Endothelial cell of umbilical vein (primary cell): ENCODE measurements at regions not wholly inside any gene's neighbourhood (a gene's known extent, or its start where the extent isn't known, plus 50 kb on each side); places are given as distances from the start of the nearest gene placed in this dataset.

Experiments used
- BruUV-seq: library from RNA; stranded (reverse); fragments of 400-500 nt; replicated peaks from 2 replicates; lab custom pipeline; 2021; lab: Mats Ljungman, UMichigan
- CTCF ChIA-PET: fragments of 300-600, 350-600 bp; sonication (Branson Sonifier 250); formaldehyde crosslinking; loops from one replicate; lab custom pipeline; 2021; ENCODE audit warnings: antibody characterized with exemption, inconsistent platforms; lab: Charles Lee
- POLR2A ChIA-PET: fragments of 300-600, 350-600 bp; sonication (Branson Sonifier 250); formaldehyde crosslinking; loops from one replicate; lab custom pipeline; 2021; ENCODE audit warnings: antibody characterized with exemption, inconsistent platforms; lab: Charles Lee
- DNase-seq: peaks from one replicate; pipeline ENCODE4 v3.0.0-alpha.2; 2011; ENCODE audit warnings: low read depth, low spot score
- FAIRE-seq: peaks from 2 replicates; lab custom pipeline; 2011; peaks lifted over from hg19 to GRCh38; lab: Jason Lieb, UNC
- H2AFZ ChIP-seq: 2 replicates; pipeline ENCODE4 v1.6.0; 2012; ENCODE audit warnings: low read depth, low read length, control low read depth, inconsistent platforms
- H3K27ac ChIP-seq: 2 replicates; pipeline ENCODE4 v1.5.1; 2011; ENCODE audit warnings: low read depth, mild to moderate bottlenecking, control low read depth, low read length, moderate library complexity; ENCODE audit not compliant: insufficient read depth
- H3K27me3 ChIP-seq, 2 experiments: 2 replicates each; pipeline versions ENCODE4 v1.6.0 to v1.6.1; 2011; ENCODE audit warnings: low read length in 2 of 2, mixed read lengths in 1 of 2; ENCODE audit not compliant: control insufficient read depth in 2 of 2, insufficient read depth in 2 of 2
- H3K36me3 ChIP-seq, 2 experiments: 2 replicates in 1 of 2; 3 replicates in 1 of 2; pipeline ENCODE4 v1.5.1; 2011; ENCODE audit warnings: low read length in 2 of 2, mild to moderate bottlenecking in 1 of 2, moderate library complexity in 1 of 2; ENCODE audit not compliant: control insufficient read depth in 2 of 2, insufficient read depth in 2 of 2; ENCODE audit errors: extremely low read depth in 1 of 2
- H3K4me1 ChIP-seq: 3 replicates; pipeline ENCODE4 v1.5.1; 2011; ENCODE audit warnings: mild to moderate bottlenecking, low read length; ENCODE audit not compliant: control insufficient read depth, insufficient read depth; ENCODE audit errors: extremely low read depth
- H3K4me2 ChIP-seq: 2 replicates; pipeline ENCODE4 v1.6.1; 2011; ENCODE audit warnings: low read length, control low read depth, mixed read lengths; ENCODE audit not compliant: insufficient read depth
- H3K4me3 ChIP-seq, 3 experiments: fragments of 200-600 bp in 1 of 3; sonication (generic), shearing (Covaris generic) in 1 of 3; replicated peaks in 1 of 3; 2 replicates each; pipeline ENCODE4 v1.5.1; 2011 to 2016; ENCODE audit warnings: control low read depth in 3 of 3, low read length in 3 of 3, mild to moderate bottlenecking in 2 of 3, inconsistent platforms in 1 of 3, low read depth in 1 of 3, moderate library complexity in 1 of 3; ENCODE audit not compliant: insufficient read depth in 1 of 3
- H3K79me2 ChIP-seq: 2 replicates; pipeline ENCODE4 v1.6.0; 2012; ENCODE audit warnings: low read length, inconsistent platforms; ENCODE audit not compliant: control insufficient read depth, insufficient read depth
- H3K9ac ChIP-seq: replicated peaks from 2 replicates; pipeline ENCODE3; 2011; ENCODE audit warnings: low read length, control low read depth; ENCODE audit not compliant: insufficient read depth; ENCODE audit errors: extremely low read depth
- H3K9me1 ChIP-seq: replicated peaks from 3 replicates; pipeline ENCODE4 v1.6.0; 2011; ENCODE audit warnings: mild to moderate bottlenecking, low read length; ENCODE audit not compliant: control insufficient read depth, insufficient read depth; ENCODE audit errors: extremely low read depth
- H3K9me3 ChIP-seq: replicated peaks from 2 replicates; pipeline ENCODE4 v1.5.1; 2012; ENCODE audit warnings: low read length, inconsistent platforms; ENCODE audit not compliant: control insufficient read depth, insufficient read depth
- H4K20me1 ChIP-seq: replicated peaks from 2 replicates; pipeline ENCODE3; 2011; ENCODE audit warnings: mild to moderate bottlenecking, low read length; ENCODE audit not compliant: control insufficient read depth, insufficient read depth; ENCODE audit errors: extremely low read depth
- EZH2 ChIP-seq: IDR thresholded peaks from 2 replicates; pipeline ENCODE4 v1.6.1; 2012; ENCODE audit warnings: borderline replicate concordance, low read depth, mild to moderate bottlenecking, moderate library complexity, low read length, inconsistent platforms; ENCODE audit not compliant: severe bottlenecking
- FOS ChIP-seq: IDR thresholded peaks from 2 replicates; pipeline ENCODE4 v1.6.1; 2011; ENCODE audit warnings: mild to moderate bottlenecking, low read length, moderate library complexity, borderline replicate concordance; ENCODE audit not compliant: insufficient read depth
- GATA2 ChIP-seq: IDR thresholded peaks from 2 replicates; pipeline ENCODE4 v1.7.0; 2011; ENCODE audit warnings: low read depth, mild to moderate bottlenecking, moderate library complexity, mixed read lengths, low read length; ENCODE audit not compliant: insufficient read length, insufficient read depth
- JUN ChIP-seq: IDR thresholded peaks from 2 replicates; pipeline ENCODE4 v1.6.1; 2011; ENCODE audit warnings: borderline replicate concordance, low read depth; ENCODE audit not compliant: insufficient read length, insufficient read depth
- MYC ChIP-seq: IDR thresholded peaks from one replicate; pipeline ENCODE4 v1.6.1; 2011; ENCODE audit warnings: mild to moderate bottlenecking, low read depth, low read length
- POLR2A ChIP-seq: IDR thresholded peaks from 2 replicates; pipeline ENCODE4 v1.6.1; 2012; ENCODE audit warnings: low read depth, mild to moderate bottlenecking, control low read depth, low read length
- POLR2AphosphoS5 ChIP-seq: IDR thresholded peaks from 2 replicates; pipeline ENCODE4 v1.6.1; 2012; ENCODE audit warnings: low read depth, mild to moderate bottlenecking, control low read depth, low read length, moderate library complexity; ENCODE audit not compliant: insufficient read depth
- dilution Hi-C: fragments of 300-500 bp; cut with MboI; formaldehyde crosslinking; loops from one replicate; pipeline ENCODE4 v1.15.0; 2019; ENCODE audit warnings: low sequenced_read_pairs; ENCODE audit not compliant: extremely low pct_ligation_motif_present
- intact Hi-C: fragments of 100-400 bp; cut with micrococcal nuclease; formaldehyde crosslinking; loops from one replicate; pipeline ENCODE4 v1.10.0; 2022
- TF ChIP-seq, protein P1 (sequence below), 2 donors: IDR thresholded peaks; 1 replicate in 1 of 2; 2 replicates in 1 of 2; pipeline ENCODE4 v1.5.1; 2011; ENCODE audit warnings: low read length in 2 of 2, mild to moderate bottlenecking in 2 of 2, moderate library complexity in 2 of 2, control low read depth in 1 of 2, inconsistent platforms in 1 of 2, low read depth in 1 of 2; ENCODE audit not compliant: insufficient read depth in 1 of 2; ENCODE audit errors: extremely low read depth in 1 of 2
- TF ChIP-seq, protein P2 (sequence below): IDR thresholded peaks from 2 replicates; pipeline ENCODE4 v1.6.1; 2011; ENCODE audit not compliant: insufficient read depth, insufficient read length

DNA sequence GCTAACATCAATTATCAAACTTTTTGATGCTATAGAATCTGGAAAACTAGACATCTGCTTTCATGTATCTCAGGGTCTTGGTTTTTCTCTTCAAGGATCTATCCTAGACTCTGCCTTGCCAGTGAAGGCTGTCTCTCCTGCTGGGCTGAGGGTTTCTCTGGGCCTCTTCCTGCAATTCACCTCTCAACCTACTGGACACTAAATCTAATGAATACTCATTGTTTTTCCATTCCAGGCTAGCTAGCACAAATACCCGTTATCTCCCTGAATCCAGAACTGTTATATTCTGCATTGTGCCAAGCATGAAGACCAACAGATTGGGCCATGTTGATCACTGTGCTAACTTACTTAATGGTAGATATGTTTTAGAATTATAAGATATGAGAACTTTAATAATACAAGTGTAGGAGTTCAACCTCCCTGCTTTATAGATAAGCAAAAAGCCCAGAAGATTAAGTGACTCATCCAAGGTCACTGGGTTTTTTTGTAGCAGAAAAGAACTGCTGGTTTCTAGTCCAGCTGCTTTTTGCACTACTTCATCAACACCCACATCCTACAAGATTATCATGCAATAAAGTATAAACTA is 56.5 kb upstream of the RNF38 start:
- Histone ChIP-seq H3K4me1 (peaks cover 13% of the 10 kb centered on the region), H4K20me1 (no peaks in the 10 kb centered on the region), H3K9ac (no peak overlapping the region), H3K9me3 (no peaks in the 10 kb centered on the region), H3K4me3 (no peak overlapping the region), H2AFZ (no peak overlapping the region), H3K27me3 (no peaks in the 10 kb centered on the region), H3K9me1 (no peaks in the 10 kb centered on the region), H3K36me3 (no peaks in the 10 kb centered on the region), H3K79me2 (peaks cover 39% of the 10 kb centered on the region), H3K27ac (no peak overlapping the region), H3K4me2 (peak overlapping the region; percentile 10)
- POLR2A ChIA-PET, result interaction anchor here (1.3 kb wide), 1 partner anchor 31 kb away, joined by 3 read pairs; no protein-coding TSS in a partner anchor
- dilution Hi-C loops (no loop called here), intact Hi-C loops (no loop called here)
- CTCF ChIA-PET, result interaction anchor here (0.5 to 2.3 kb wide), 7 partner anchors 20 to 100 kb away, joined by 3 to 11 read pairs (median 4); no protein-coding TSS in a partner anchor
- TF ChIP-seq GATA2 (peak; percentile 15), FOS (peak; percentile 48)
- TF ChIP-seq, protein P1, sequence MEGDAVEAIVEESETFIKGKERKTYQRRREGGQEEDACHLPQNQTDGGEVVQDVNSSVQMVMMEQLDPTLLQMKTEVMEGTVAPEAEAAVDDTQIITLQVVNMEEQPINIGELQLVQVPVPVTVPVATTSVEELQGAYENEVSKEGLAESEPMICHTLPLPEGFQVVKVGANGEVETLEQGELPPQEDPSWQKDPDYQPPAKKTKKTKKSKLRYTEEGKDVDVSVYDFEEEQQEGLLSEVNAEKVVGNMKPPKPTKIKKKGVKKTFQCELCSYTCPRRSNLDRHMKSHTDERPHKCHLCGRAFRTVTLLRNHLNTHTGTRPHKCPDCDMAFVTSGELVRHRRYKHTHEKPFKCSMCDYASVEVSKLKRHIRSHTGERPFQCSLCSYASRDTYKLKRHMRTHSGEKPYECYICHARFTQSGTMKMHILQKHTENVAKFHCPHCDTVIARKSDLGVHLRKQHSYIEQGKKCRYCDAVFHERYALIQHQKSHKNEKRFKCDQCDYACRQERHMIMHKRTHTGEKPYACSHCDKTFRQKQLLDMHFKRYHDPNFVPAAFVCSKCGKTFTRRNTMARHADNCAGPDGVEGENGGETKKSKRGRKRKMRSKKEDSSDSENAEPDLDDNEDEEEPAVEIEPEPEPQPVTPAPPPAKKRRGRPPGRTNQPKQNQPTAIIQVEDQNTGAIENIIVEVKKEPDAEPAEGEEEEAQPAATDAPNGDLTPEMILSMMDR (IDR thresholded peaks at IDR 0.05; ENCODE audit: extremely low read depth in 1 of 2, insufficient read depth in 1 of 2, low read depth in 1 of 2, low read length in 2 of 2), result no peak
- FAIRE-seq (peak; percentile 15), DNase-seq (peak; percentile 76)
- no TSS peak for BruUV-seq

DNA sequence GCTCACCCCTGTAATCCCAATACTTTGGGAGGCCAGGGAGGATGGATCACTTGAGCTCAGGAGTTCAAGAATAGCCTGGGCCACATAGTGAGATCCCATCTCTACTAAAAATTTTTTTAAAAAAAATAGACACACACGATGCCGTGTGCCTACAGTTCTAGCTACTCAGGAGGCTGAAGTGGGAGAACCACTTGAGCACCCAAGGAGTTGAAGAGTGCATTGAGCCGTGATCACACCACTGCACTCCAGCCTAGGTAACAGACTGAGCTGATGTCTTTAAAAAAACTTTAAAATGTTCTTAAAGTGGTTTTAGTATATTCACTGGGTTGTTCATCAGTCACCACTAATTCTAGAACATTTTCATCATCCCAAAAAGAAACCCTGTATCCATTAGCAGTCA is 51.9 kb upstream of the RNF38 start:
- Histone ChIP-seq H3K4me3 (no peak overlapping the region), H2AFZ (no peak overlapping the region), H3K4me1 (peaks cover 7% of the 10 kb centered on the region), H3K9me3 (no peaks in the 10 kb centered on the region), H3K4me2 (no peak overlapping the region), H3K27ac (no peak overlapping the region), H3K9ac (no peak overlapping the region), H3K9me1 (no peaks in the 10 kb centered on the region), H3K79me2 (peaks cover 24% of the 10 kb centered on the region), H4K20me1 (peaks cover 3% of the 10 kb centered on the region), H3K27me3 (no peaks in the 10 kb centered on the region), H3K36me3 (no peaks in the 10 kb centered on the region)
- ChIA-PET POLR2A (no interaction called here), CTCF (interaction anchor here (1.4 to 4.9 kb wide), 4 partner anchors 9 to 103 kb away, joined by 4 to 219 read pairs (median 26); no protein-coding TSS in a partner anchor)
- BruUV-seq, result no TSS peak
- FAIRE-seq, result no peak
- DNase-seq, result no peak
- intact Hi-C loops (loop anchor here (2.0 kb wide), 1 partner anchor 35 kb away; no protein-coding TSS in a partner anchor), dilution Hi-C loops (no loop called here)
- no peak for TF ChIP-seq EZH2
- TF ChIP-seq, protein P1 (IDR thresholded peaks at IDR 0.05; ENCODE audit: extremely low read depth in 1 of 2, insufficient read depth in 1 of 2, low read depth in 1 of 2, low read length in 2 of 2), result no peak
- TF ChIP-seq FOS, result no peak
- TF ChIP-seq GATA2, result no peak
- TF ChIP-seq, protein P2, sequence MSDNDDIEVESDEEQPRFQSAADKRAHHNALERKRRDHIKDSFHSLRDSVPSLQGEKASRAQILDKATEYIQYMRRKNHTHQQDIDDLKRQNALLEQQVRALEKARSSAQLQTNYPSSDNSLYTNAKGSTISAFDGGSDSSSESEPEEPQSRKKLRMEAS, result no peak
- no peak for TF ChIP-seq JUN
- TF ChIP-seq POLR2AphosphoS5, result no peak
- TF ChIP-seq POLR2A, result no peak
- no peak for TF ChIP-seq MYC
